Fibroblast of skin of right biceps (primary cell): ENCODE measurements at regions not wholly inside any gene's neighbourhood (a gene's known extent, or its start where the extent isn't known, plus 50 kb on each side); places are given as distances from the start of the nearest gene placed in this dataset.

Source experiments
- DNase-seq: peaks from one replicate; pipeline ENCODE4 v3.0.0-alpha.2; 2013

DNA sequence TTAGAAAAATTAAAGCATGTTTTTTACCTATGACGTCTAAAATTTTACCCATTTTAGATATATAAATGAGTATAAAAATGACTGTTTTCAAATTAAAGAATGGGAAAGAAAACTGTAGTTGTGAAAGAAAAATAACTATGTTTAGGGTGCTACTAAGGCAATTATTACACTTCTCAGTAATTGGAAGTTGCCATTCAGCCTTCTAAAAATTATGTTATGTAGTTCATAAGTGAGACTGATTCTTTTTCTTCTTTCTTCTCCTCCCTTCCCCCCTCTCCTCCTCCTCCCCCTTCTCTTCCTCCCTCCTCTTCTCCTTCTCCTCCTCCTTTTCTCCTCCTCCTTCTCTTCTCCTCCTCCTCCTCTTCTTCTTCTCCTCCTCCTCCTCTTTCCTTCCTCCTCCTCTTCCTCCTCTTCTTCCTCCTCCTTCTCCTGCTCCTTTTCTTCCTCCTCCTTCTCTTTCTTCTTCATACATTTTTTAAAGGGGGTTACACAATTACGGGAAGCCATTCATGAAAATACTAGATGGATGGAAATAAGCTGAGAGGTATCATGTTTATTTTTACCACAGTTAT lies 223.6 kb downstream of the CETN3 start:
- no peak for DNase-seq

GRCh38 chr5:90184764-90185163 lies 224.8 kb downstream of the CETN3 start:
- DNase-seq, result no peak

GRCh38 chr5:90182726-90183125 lies 226.8 kb downstream of the CETN3 start:
- DNase-seq, result no peak

GRCh38 chr5:90174236-90174635 lies 235.3 kb downstream of the CETN3 start:
- peak; percentile 6 for DNase-seq

- DNase-seq, result peak; percentile 29
Observed at GRCh38 chr5:90173299-90174030, 236.1 kb downstream of the CETN3 start.

DNA sequence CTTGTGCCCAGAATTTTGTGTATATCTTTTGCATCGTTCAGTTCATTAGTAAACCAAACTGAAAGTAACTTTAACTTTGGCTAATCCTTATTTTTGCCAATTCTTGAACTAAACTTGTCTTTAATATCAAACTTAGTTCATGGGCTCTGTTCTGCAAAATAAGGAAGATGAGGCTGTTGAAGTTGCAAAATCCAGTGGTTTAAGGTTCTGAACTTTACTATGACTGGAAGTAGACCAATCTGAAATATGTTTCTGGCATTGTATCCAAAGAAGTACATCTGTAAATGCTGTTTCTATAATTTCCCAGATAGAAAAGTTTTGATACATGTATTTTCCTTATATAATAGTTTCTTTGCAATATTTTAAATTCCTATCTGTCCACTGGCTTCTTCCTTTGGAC lies 238.1 kb downstream of the CETN3 start:
- no peak for DNase-seq

GRCh38 chr5:90170261-90170660 lies 239.3 kb downstream of the CETN3 start:
- peak; percentile 30 for DNase-seq

- DNase-seq, result no peak
Observed at GRCh38 chr5:90169078-90169477, 240.5 kb downstream of the CETN3 start.

DNA sequence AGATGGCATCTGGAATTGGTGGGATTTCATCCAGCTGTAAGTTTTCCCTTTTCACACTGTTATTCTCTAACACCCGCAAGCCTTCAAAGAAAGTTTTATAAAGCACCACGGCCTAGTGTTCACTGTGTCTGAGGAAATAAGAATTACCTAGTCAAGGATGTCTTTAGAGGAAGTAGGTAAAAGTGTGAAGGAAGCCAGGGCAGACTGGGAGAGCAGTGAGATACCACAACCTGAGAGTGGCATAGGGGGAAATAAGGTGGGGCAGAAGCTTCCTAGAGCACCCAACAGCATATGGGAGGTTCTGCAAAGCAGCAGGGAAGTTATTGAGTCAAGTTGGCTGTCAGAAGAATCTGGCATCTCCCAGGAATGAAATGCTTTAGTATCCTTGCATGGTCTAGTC lies 241.2 kb downstream of the CETN3 start:
- DNase-seq, result no peak

GRCh38 chr5:90166816-90167215 lies 242.7 kb downstream of the CETN3 start:
- DNase-seq, result no peak

DNA sequence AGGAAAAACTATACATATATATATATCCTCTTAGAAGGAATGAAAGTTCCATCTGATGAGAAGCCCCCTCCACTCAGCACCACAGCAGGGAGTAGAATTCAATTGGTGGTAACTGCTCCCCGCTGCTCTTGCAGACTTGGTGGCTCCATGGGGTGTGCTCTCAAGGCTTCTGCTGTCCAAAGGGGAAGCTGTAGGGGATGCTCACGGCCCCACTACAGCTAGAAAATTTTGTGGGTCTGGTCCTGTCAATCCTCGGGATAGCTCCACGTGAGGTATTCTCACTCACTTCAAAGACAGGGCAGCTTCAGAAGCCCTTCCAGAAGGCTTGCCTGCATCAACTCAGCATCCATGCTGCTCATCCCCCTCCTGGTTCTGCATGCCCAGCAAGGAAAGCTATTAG lies 247.2 kb downstream of the CETN3 start:
- no peak for DNase-seq

DNA sequence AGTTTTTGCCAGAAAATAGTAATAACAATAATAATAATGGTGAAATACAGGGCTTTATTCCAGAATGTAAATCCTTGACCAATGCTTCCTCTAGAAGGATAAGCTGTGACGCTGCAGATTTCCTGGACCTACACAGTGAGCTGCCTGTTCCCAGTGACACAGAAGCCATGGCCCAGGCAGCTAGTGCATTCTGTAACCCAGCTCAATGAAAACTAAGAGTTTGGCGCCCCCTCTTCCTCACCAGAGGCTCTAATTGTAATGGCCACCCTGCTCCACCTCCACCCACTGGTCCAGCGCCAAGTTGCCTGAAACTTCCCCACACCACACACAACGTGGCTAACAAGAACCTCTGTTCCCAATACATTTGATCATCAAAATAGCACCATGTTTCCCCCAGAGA lies 248.1 kb downstream of the CETN3 start:
- peak; percentile 49 for DNase-seq

- DNase-seq, result no peak
Observed at GRCh38 chr5:90158131-90158530, 251.4 kb downstream of the CETN3 start.

DNA sequence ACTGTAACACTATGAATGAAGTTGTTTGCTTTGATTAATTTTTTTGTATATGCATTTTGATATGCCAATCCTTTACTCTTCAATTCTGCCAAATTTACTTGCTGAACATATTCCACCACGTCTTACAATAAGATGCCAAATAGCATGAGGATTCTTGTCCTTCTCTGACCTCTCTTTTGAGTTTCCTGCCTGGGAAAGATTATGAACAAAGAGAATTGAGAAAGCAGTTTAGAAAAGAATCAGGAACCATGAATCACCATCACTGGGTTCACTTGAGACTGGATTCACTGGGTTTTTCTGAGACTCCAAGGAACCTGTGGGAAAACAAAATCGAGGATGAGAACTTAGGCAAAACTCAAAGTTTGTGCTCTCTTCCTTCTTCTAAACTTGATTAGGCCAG lies 256.5 kb downstream of the CETN3 start:
- no peak for DNase-seq

GRCh38 chr5:90144625-90145327 lies 264.8 kb downstream of the CETN3 start:
- peak; percentile 46 for DNase-seq

- no peak for DNase-seq
Observed at GRCh38 chr5:90142541-90142940, 267.0 kb downstream of the CETN3 start.

GRCh38 chr5:90141984-90142383 lies 267.6 kb downstream of the CETN3 start:
- no peak for DNase-seq

- no peak for DNase-seq
Observed at GRCh38 chr5:90136952-90137528, 272.5 kb downstream of the CETN3 start.

DNA sequence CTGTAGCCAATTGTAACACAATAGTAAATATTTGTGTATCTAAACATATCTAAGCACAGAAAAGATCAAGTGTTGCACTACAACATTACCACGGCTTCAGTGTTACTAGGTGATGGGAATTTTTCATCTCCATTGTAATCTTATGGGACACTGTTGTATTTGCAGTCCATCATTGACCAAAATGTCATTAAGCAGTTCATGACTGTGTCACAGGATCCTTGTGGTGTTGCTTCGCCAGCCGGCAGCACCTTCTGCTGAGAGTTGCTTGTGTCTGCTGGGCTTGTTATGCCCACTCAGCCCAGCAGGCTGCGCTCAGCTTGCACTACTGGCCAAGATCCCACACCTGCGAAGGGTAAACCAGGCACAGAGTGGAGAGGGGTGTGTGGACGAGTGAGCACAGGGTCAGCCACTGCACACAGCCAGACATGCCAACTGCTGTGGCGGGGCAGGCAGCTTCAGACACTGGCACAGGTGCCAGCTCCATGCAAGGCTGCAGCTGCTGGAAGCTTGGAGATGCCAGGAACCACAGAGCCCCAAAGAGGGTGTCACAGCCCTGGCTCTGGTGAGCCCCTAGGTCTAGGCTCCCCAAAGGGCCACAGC lies 273.7 kb downstream of the CETN3 start:
- DNase-seq, result no peak

GRCh38 chr5:90134892-90135291 lies 274.7 kb downstream of the CETN3 start:
- peak; percentile 45 for DNase-seq

DNA sequence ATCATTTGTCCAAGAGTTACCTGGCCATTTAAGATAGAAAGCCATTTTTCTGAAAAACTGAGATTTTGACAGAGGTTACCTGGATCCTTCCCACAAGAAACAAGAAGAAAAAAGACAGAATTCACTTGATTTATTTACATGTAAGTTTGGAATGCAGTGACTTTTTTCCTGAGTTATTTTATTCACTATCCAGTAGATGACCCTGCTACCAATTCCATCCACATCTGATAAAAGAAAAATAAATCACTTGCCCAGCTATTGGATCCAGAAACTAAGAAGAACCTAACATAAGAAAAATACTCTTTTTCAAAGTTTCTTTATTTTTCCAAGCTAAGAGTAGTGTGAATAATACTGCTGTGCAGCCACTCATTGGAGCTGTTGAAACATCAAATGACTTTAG lies 275.2 kb downstream of the CETN3 start:
- DNase-seq, result no peak

- no peak for DNase-seq
Observed at GRCh38 chr5:90133941-90134340, 275.6 kb downstream of the CETN3 start.

DNA sequence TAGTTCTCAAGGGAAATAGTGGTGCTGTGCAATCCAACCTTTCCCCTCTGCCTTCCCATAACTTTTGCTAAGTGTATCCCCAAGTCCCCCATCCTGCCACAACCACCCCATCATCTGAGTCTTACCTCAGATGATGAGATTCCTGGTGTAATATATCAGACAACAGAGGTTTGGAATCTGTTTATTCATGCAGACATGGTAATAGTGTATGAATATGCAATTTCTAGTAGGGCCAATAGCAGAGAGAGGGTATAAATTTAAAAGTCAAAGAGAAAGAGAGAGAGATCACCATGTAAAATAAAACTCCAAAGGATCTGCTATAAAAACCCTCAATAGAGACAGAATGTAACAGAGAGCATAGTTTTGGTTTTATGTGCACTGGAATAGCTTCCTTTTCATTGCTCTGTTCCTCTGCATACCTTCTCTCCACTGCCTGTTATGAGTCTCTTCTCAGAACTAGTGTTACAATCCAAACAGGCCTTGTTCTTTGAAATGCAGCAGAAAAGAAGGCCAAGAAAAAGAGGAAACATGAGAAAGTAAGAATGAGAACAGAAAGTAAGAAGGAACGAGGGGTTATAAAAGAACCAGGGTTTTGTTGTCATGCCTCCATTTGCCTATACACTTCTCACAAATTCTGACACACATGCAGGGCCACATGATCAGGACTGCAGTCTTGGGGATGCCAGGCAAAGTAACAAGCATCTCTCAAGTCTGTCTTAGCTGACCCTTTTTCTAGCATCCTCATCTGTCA lies 278.0 kb downstream of the CETN3 start:
- DNase-seq, result no peak
